Smooth muscle cell (in vitro differentiated cells): ENCODE measurements at regions not wholly inside any gene's neighbourhood (a gene's known extent, or its start where the extent isn't known, plus 50 kb on each side); places are given as distances from the start of the nearest gene placed in this dataset.

ENCODE experiments used
- DNase-seq: peaks from one replicate; lab custom pipeline; 2025; ENCODE audit not compliant: unreplicated experiment; lab: John Stamatoyannopoulos, UW
- H2AFZ ChIP-seq: fragments of 200-600 bp; sonication (generic); 2 replicates; pipeline ENCODE4 v1.6.0; 2016; ENCODE audit warnings: antibody characterized with exemption, low read depth, mild to moderate bottlenecking
- H3F3A ChIP-seq: fragments of 200-600 bp; sonication (generic); 2 replicates; pipeline ENCODE4 v1.6.0; 2017; ENCODE audit warnings: antibody characterized with exemption, low read depth
- H3K27ac ChIP-seq: fragments of 200-600 bp; sonication (generic); 2 replicates; pipeline ENCODE4 v1.5.1; 2016; ENCODE audit warnings: low read depth, mild to moderate bottlenecking
- H3K27me3 ChIP-seq: fragments of 200-600 bp; sonication (generic); 2 replicates; pipeline ENCODE4 v1.6.1; 2016; ENCODE audit warnings: low read depth, mild to moderate bottlenecking
- H3K36me3 ChIP-seq: fragments of 200-600 bp; sonication (generic); 2 replicates; pipeline ENCODE4 v1.5.1; 2016; ENCODE audit warnings: low read depth
- H3K4me1 ChIP-seq: fragments of 200-600 bp; sonication (generic); 2 replicates; pipeline ENCODE4 v1.5.1; 2016; ENCODE audit warnings: low read depth
- H3K4me2 ChIP-seq: fragments of 200-600 bp; sonication (generic); 2 replicates; pipeline ENCODE4 v1.6.0; 2016; ENCODE audit warnings: mild to moderate bottlenecking
- H3K4me3 ChIP-seq: fragments of 200-600 bp; sonication (generic); 2 replicates; pipeline ENCODE4 v1.5.1; 2016; ENCODE audit warnings: mild to moderate bottlenecking
- H3K79me2 ChIP-seq: fragments of 200-600 bp; sonication (generic); 2 replicates; pipeline ENCODE4 v1.6.0; 2016; ENCODE audit warnings: low read depth, mild to moderate bottlenecking
- H3K9ac ChIP-seq: fragments of 200-600 bp; sonication (generic); 2 replicates; pipeline ENCODE4 v1.6.0; 2016; ENCODE audit warnings: low read depth
- H3K9me3 ChIP-seq: fragments of 200-600 bp; sonication (generic); replicated peaks from 2 replicates; pipeline ENCODE4 v1.5.1; 2016; ENCODE audit warnings: low read depth
- H4K20me1 ChIP-seq: fragments of 200-600 bp; sonication (generic); 2 replicates; pipeline ENCODE4 v1.6.0; 2016; ENCODE audit warnings: low read depth
- WGBS: methylation state at CpG from one replicate; pipeline ENCODE4 v1.1.7; 2016; ENCODE audit warnings: low lambda C conversion rate; 5-methylcytosine and 5-hydroxymethylcytosine counted together
- TF ChIP-seq, protein P1 (sequence below): fragments of 200-600 bp; sonication (generic); IDR thresholded peaks from 2 replicates; pipeline ENCODE4 v1.5.1; 2017; ENCODE audit warnings: borderline replicate concordance, mild to moderate bottlenecking, antibody characterized with exemption; ENCODE audit not compliant: insufficient read depth, poor library complexity, severe bottlenecking

DNA sequence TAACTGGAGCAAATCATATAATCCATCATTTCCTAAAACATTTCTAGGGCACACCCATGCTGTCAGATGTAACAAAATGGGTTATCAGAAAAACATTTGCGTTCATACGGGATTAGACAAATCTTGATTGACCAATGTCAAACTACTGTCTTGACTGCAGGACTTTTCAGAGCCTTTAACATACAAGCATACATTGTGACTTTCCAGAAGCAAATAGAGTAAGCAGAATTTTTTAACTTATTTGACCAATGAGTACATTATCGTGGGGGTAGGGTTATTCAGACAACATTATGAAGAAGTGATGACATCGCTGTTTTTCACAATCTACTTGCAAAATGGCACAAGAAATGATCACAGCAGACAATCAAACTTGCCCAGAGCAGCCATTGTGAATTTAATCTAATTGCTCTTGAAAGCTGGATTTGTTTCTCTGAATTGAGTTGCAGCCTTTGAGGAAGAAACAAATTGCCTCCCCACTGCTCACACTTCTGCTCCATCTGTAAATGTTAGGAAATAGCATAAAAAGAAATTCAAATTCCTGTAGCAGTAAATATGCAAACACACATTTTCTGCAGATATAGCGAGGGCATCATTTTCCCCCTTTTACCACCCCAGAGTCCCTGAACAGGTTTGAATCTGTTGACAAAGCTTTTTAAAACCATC, 133.0 kb upstream of the DOK5 start:
- WGBS = 95% methylated on average over 5 of the region's 5 CpGs
- H4K20me1 ChIP-seq = no peaks in the 10 kb centered on the region
- no peak overlapping the region for H3K4me2 ChIP-seq
- H3K4me1 ChIP-seq = peaks cover 4% of the 10 kb centered on the region
- H3K9me3 ChIP-seq = no peaks in the 10 kb centered on the region
- no peak overlapping the region for H3K27ac ChIP-seq
- TF ChIP-seq, protein P1, sequence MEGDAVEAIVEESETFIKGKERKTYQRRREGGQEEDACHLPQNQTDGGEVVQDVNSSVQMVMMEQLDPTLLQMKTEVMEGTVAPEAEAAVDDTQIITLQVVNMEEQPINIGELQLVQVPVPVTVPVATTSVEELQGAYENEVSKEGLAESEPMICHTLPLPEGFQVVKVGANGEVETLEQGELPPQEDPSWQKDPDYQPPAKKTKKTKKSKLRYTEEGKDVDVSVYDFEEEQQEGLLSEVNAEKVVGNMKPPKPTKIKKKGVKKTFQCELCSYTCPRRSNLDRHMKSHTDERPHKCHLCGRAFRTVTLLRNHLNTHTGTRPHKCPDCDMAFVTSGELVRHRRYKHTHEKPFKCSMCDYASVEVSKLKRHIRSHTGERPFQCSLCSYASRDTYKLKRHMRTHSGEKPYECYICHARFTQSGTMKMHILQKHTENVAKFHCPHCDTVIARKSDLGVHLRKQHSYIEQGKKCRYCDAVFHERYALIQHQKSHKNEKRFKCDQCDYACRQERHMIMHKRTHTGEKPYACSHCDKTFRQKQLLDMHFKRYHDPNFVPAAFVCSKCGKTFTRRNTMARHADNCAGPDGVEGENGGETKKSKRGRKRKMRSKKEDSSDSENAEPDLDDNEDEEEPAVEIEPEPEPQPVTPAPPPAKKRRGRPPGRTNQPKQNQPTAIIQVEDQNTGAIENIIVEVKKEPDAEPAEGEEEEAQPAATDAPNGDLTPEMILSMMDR = no peak
- DNase-seq = no peak
- H3K4me3 ChIP-seq = no peak overlapping the region
- no peaks in the 10 kb centered on the region for H3K36me3 ChIP-seq
- no peak overlapping the region for H2AFZ ChIP-seq
- no peaks in the 10 kb centered on the region for H3K79me2 ChIP-seq
- H3K27me3 ChIP-seq = no peaks in the 10 kb centered on the region
- peaks cover 7% of the 10 kb centered on the region for H3F3A ChIP-seq
- H3K9ac ChIP-seq = no peak overlapping the region

DNA sequence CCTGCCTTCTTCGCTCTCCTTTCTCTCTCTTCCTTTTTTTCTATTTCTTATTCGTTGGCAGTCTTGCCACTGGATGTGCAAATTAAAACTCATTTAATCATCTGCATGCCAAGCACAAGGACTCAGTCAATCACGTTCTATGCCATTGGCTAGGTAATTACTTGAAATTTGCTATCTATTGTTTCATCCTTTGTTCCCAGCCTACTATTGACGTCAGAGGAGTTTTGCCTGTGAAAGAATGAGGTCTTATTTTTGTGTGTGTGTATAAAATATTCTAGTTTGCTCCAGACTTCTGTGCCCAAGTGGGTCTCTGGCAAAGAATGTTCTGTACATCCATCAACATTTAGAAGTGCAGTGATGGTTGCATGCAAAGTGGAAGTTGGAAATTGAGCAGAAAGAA, 132.3 kb upstream of the DOK5 start:
- 85% methylated on average over 4 of the region's 4 CpGs for WGBS
- peaks cover 4% of the 10 kb centered on the region for H3K4me1 ChIP-seq

DNA sequence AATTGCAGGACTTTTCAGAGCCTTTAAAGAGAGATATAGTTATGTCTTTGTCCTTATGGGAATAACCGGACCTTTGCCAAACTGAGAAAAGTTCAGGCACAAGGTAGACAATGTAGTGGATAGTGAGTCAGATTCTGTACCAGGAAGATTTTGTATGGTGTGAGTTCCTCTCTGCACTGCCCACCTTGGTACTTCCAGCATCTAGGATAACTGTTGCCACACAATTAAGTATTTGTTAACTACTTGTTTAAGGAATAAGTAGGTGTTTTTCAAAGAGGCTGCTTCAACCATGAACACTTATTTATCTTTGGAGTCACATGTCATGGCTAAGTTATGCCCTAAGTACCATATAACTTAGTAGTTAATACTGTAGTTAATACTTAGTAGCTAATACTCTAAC, 131.8 kb upstream of the DOK5 start:
- peaks cover 4% of the 10 kb centered on the region for H3K4me1 ChIP-seq
- no peaks in the 10 kb centered on the region for H3K79me2 ChIP-seq
- no peak overlapping the region for H3K4me3 ChIP-seq
- H3K27ac ChIP-seq = no peak overlapping the region
- no peaks in the 10 kb centered on the region for H3K36me3 ChIP-seq
- no peak overlapping the region for H3K9ac ChIP-seq
- H3K4me2 ChIP-seq = no peak overlapping the region
- H3K27me3 ChIP-seq = no peaks in the 10 kb centered on the region
- H3F3A ChIP-seq = peaks cover 7% of the 10 kb centered on the region
- no peaks in the 10 kb centered on the region for H3K9me3 ChIP-seq
- no peaks in the 10 kb centered on the region for H4K20me1 ChIP-seq
- DNase-seq = no peak
- no peak overlapping the region for H2AFZ ChIP-seq
- TF ChIP-seq, protein P1 = no peak
- WGBS = 88% methylated on average over 1 of the region's 1 CpG

More for the DNA sequence above, 132.3 kb upstream of the DOK5 start:
- H3K9ac ChIP-seq = no peak overlapping the region
- no peak for DNase-seq
- no peaks in the 10 kb centered on the region for H3K9me3 ChIP-seq
- H3K36me3 ChIP-seq = no peaks in the 10 kb centered on the region
- no peak overlapping the region for H3K27ac ChIP-seq
- H2AFZ ChIP-seq = no peak overlapping the region
- no peaks in the 10 kb centered on the region for H3K27me3 ChIP-seq
- TF ChIP-seq, protein P1 = no peak
- H3K4me2 ChIP-seq = no peak overlapping the region
- no peaks in the 10 kb centered on the region for H3K79me2 ChIP-seq
- H3K4me3 ChIP-seq = no peak overlapping the region
- no peaks in the 10 kb centered on the region for H4K20me1 ChIP-seq
- H3F3A ChIP-seq = peaks cover 7% of the 10 kb centered on the region

DNA sequence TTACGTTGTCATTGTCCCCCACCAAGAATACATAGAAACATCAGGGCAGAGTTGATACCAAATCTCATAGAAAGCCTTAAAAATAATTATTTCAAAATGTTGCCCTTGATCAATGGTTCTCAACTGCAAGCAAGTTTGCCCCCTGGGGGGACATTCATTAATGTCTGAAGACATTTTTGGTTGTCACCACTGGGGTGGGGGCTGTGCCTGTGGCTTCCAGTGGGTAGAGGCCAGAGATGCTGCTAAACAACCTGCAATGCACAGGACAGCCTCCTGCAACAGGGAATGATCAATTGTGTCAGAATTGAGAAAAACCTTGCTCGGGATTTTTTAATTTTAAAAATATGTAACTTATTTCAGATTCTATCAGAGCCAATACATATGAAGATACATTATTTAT, 130.6 kb upstream of the DOK5 start:
- Histone ChIP-seq H3K4me1 (peaks cover 4% of the 10 kb centered on the region), H3K9me3 (no peaks in the 10 kb centered on the region), H3K9ac (no peak overlapping the region), H3K4me2 (peak overlapping the region; percentile 36), H3K27me3 (no peaks in the 10 kb centered on the region), H3K4me3 (no peak overlapping the region), H2AFZ (no peak overlapping the region), H3F3A (peaks cover 7% of the 10 kb centered on the region), H3K36me3 (no peaks in the 10 kb centered on the region), H3K79me2 (no peaks in the 10 kb centered on the region), H4K20me1 (no peaks in the 10 kb centered on the region), H3K27ac (peak overlapping the region; percentile 59)
- TF ChIP-seq, protein P1 = no peak
- WGBS = 86% methylated on average over 2 of the region's 2 CpGs
- no peak for DNase-seq
